ENCODE measurements at regions not wholly inside any gene's neighbourhood (a gene's known extent, or its start where the extent isn't known, plus 50 kb on each side); places are given as distances from the start of the nearest gene placed in this dataset.

DNA sequence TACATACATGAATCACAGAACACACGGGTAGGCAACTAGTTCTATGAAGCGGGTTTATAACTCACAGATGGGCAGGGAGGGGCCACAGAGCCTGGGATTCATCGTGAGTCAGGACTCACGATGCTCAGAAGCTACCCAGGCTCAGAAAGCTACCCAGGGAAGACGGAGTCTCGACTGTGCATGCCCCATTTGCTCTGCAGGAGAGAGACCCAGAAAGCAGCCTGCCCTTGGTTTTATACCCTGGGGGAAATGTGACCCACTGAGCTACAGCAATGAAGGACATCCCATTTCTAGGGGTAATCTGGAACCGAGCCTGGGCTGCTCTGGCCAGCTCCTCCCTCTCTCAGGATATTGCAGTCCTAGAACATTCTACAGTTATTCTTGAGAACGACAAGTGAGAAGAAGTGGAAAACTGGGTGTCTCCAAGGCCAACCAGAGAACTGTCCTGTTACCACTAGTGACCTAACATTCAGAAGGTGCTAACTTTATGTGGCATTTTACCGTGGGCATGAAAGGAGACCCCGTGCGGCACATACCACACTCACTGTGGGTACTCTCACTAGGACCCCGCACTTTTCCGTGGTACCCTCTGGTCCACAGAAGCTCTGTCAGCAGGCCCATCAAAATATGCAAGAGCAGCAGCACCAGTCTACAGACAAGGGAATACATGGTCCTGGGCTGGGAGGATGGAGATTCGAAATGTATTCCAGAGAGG lies 201.9 kb upstream of the PMEPA1 start:
- no peak for TF ChIP-seq POLR2A (IDR thresholded peaks at IDR 0.05)
- TF ChIP-seq, protein P1, sequence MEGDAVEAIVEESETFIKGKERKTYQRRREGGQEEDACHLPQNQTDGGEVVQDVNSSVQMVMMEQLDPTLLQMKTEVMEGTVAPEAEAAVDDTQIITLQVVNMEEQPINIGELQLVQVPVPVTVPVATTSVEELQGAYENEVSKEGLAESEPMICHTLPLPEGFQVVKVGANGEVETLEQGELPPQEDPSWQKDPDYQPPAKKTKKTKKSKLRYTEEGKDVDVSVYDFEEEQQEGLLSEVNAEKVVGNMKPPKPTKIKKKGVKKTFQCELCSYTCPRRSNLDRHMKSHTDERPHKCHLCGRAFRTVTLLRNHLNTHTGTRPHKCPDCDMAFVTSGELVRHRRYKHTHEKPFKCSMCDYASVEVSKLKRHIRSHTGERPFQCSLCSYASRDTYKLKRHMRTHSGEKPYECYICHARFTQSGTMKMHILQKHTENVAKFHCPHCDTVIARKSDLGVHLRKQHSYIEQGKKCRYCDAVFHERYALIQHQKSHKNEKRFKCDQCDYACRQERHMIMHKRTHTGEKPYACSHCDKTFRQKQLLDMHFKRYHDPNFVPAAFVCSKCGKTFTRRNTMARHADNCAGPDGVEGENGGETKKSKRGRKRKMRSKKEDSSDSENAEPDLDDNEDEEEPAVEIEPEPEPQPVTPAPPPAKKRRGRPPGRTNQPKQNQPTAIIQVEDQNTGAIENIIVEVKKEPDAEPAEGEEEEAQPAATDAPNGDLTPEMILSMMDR (IDR thresholded peaks at IDR 0.05), result no peak
- H3K9me3 ChIP-seq, result no peaks in the 10 kb centered on the region
- H3K4me1 ChIP-seq, result no peaks in the 10 kb centered on the region
- intact Hi-C loops (cut with DNase I), result no loop called here
- no peaks in the 10 kb centered on the region for H3K36me3 ChIP-seq
- H3K4me3 ChIP-seq (replicated peaks in 1 of 3), result no peak overlapping the region
- 80 to 85% methylated on average over 13 to 14 of the region's 14 CpGs for WGBS, 2 donors
- H3K27ac ChIP-seq, result no peak overlapping the region
- no peaks in the 10 kb centered on the region for H3K27me3 ChIP-seq
- DNase-seq, result no peak

- TF ChIP-seq, protein P1 (IDR thresholded peaks at IDR 0.05), result no peak
- no peak for TF ChIP-seq POLR2A (IDR thresholded peaks at IDR 0.05)
- no peak overlapping the region for H3K27ac ChIP-seq
- H3K27me3 ChIP-seq, result no peaks in the 10 kb centered on the region
- no peaks in the 10 kb centered on the region for H3K4me1 ChIP-seq
- DNase-seq, result no peak
- H3K9me3 ChIP-seq, result no peaks in the 10 kb centered on the region
- 88 to 100% methylated on average over 1 of the region's 1 CpG for WGBS, 2 donors
- no peaks in the 10 kb centered on the region for H3K36me3 ChIP-seq
- no peak overlapping the region for H3K4me3 ChIP-seq (replicated peaks in 1 of 3)
- intact Hi-C loops (cut with DNase I), result no loop called here
These were observed 200.9 kb upstream of the PMEPA1 start for GRCh38 chr20:57910716-57911115.

DNA sequence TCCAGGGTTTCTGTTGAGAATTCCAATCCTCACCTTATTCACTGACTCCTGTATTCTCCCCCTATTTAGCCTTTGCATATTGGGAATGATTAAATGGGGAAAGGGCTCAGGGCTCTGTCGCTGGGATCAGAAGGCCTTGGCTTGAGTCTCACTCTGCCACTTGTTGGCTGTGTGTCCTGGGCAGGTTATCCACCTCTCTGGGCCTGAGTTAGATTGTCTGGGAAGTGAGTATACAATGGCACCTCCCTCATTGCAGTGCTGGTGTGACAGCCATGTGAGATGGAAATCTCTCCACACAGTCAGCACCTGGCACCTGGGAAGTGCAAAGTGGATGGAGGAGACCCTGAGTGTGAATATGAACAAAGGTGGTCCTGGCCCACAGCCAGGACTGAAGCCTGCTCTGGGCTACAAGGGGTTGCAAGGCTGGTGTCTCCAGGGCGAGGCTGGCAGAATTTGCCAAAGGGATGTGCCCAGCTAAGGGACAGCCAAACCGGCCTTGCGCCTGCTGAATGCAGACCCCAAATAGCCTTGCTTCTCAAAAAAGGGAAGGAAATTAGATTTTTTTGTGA lies 200.0 kb upstream of the PMEPA1 start:
- no peak overlapping the region for H3K27ac ChIP-seq
- no peak for DNase-seq
- H3K4me1 ChIP-seq, result no peaks in the 10 kb centered on the region
- intact Hi-C loops (cut with DNase I), result no loop called here
- no peaks in the 10 kb centered on the region for H3K36me3 ChIP-seq
- 86% methylated on average over 4 of the region's 4 CpGs for WGBS, 2 donors
- H3K27me3 ChIP-seq, result no peaks in the 10 kb centered on the region
- no peak overlapping the region for H3K4me3 ChIP-seq (replicated peaks in 1 of 3)
- no peaks in the 10 kb centered on the region for H3K9me3 ChIP-seq
- TF ChIP-seq POLR2A (IDR thresholded peaks at IDR 0.05), result no peak

DNA sequence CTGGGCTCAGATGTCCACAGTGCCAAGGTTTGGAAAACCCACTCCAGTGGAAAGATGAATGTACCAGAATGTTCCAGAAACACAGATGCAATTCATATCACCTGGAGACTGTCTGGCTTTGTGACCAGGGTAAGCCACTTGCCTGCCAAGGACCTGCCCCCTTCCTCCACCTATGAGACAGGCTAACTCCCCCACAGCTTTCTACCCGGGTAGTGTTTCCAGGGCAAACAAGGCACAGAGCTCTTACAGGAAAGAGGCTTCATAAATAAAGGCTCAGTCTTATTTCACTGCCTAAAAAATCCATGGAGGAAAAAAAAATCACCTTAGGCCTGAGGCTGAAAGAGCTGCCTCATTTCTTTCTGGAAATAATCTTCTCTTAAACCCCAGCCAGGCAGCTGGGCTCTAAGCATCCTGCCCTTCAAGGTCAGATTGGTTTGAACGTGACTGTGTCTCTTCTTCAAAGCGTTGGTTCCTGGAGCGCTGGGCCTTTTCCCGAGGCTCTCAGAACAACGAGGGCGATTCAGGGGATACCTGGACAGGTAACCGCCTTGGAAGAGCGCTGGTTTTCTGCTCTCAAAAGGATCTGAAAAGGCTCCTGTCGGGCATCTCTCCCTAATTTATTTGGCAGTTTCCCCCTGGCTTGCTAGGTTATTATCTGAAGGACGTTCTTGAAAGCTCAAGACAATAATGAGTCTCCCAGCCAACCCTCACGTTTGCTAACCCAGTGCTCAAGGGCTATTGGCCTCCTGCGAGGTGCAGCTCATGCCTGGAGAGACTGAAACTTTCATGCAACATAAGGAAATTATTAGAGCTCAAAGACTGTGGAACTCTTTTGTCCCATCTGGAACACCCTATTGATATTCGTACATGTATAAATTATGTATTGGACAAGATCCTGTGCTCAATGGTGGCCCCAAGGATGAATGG lies 199.2 kb upstream of the PMEPA1 start:
- Histone ChIP-seq H3K27me3 (no peaks in the 10 kb centered on the region), H3K4me1 (no peaks in the 10 kb centered on the region), H3K4me3 (replicated peaks in 1 of 3) (no peak overlapping the region), H3K9me3 (no peaks in the 10 kb centered on the region), H3K27ac (no peak overlapping the region), H3K36me3 (no peaks in the 10 kb centered on the region)
- intact Hi-C loops (cut with DNase I), result no loop called here
- TF ChIP-seq, protein P1 (IDR thresholded peaks at IDR 0.05), result no peak
- no peak for TF ChIP-seq POLR2A (IDR thresholded peaks at IDR 0.05)
- WGBS, 2 donors, result 57 to 58% methylated on average over 14 of the region's 14 CpGs
- DNase-seq, result no peak

GRCh38 chr20:57908226-57908625 lies 198.4 kb upstream of the PMEPA1 start:
- no peaks in the 10 kb centered on the region for H3K27me3 ChIP-seq
- no peak overlapping the region for H3K4me3 ChIP-seq (replicated peaks in 1 of 3)
- no peaks in the 10 kb centered on the region for H3K4me1 ChIP-seq
- WGBS, 2 donors, result 86 to 92% methylated on average over 9 of the region's 9 CpGs
- no peak for DNase-seq
- no peaks in the 10 kb centered on the region for H3K9me3 ChIP-seq
- no peak overlapping the region for H3K27ac ChIP-seq
- no peaks in the 10 kb centered on the region for H3K36me3 ChIP-seq
- intact Hi-C loops (cut with DNase I), result no loop called here
- TF ChIP-seq, protein P1 (IDR thresholded peaks at IDR 0.05), result no peak
- no peak for TF ChIP-seq POLR2A (IDR thresholded peaks at IDR 0.05)
